Fibroblast of peridontal ligament (primary cell): ENCODE measurements at regions not wholly inside any gene's neighbourhood (a gene's known extent, or its start where the extent isn't known, plus 50 kb on each side); places are given as distances from the start of the nearest gene placed in this dataset.
A peak's percentile ranks its signal among the peaks of the same experiment; 100 is the strongest.

Source experiments
- DNase-seq: peaks from one replicate; pipeline ENCODE4 v3.0.0-alpha.2; 2010; ENCODE audit errors: extremely low read depth

DNA sequence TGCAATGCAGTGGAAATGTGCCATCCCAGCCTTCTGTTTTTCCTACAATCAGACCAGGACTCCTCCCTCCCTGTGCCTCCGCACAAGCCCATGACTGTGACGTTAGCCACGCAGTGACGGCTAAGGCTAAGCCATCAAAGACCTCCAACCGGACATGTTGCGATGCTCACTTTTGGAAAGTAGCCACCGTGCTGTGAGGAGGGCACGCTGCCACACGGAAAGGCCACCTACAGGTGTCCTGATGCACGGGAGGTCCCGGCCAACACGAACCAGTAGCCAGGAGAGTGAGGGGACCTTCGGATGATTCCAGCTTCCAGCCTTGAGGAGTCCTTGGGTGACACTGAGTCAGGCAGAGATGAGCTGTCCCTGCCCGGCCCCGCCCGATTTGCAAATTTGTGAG lies 53.9 kb downstream of the FOXL1 start:
- DNase-seq, result no peak

DNA sequence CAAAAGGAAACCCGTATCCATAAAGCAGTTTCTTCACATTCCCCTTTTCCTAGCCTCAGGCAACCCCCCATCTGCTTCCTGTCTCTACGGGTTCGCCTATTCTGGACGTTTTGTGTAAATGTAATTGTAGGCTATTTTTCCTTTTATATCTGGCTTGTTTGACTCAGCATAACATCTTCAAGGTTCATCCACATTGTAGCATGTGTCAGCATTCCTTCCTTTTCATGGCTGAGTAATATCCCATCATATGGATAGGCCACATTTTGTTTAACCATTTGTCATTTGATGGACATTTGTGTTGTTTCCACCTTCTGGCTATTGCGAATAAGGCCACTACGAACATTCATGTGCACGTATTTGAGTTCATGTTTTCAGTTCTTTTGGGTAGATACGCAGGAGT lies 54.6 kb downstream of the FOXL1 start:
- no peak for DNase-seq

DNA sequence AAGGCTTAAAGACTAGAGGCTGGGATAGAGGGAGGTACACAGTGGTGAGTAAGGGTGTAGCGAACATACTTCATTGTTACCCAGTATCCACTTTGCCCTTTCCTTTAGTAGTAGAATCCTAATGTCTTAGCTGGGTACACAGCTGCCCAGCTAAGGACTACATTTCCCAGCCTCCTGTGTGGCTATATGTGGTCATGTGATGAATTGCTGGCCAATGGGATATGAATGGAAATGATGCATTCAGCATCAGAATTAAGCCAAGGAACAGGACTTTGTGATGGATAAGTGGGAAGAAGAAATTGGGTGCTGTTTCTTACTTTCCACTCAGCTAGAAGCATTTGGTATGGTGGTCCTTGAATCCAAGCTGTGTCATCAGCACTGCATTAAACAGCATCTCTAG lies 55.9 kb downstream of the FOXL1 start:
- peak; percentile 54 for DNase-seq

DNA sequence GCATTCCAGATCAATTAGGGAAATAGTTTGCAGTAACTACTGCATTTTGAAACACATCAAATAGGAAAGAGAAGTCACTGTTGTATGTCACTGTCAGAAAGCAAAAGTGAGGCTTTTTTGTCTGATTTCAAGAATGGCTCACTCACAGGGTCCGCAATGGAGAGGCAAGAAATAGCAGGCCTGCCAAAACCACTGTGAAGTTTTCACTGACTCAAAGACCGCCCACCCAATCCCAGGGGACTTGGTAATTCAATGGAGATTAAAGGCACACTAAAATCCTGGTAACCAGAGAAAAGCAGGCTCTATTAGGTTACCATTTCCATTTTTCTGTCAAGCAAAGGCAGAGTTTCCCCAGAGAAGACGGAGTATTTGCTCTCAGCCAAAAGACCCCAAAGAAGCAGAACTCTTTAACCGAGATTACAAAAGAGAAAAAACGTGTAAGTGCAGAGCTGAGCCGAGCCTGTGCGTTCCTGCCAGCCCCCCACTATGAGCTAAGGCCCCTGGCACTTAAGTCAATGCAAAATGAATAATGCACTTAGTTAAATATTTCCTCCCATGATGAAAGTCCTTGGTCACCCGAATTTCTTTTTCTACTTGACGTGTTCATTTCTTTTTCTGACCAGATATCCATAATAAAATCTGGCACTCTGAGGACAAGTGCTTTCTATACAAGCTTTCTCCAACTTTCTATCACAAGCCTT lies 57.0 kb downstream of the FOXL1 start:
- peak; percentile 84 for DNase-seq

DNA sequence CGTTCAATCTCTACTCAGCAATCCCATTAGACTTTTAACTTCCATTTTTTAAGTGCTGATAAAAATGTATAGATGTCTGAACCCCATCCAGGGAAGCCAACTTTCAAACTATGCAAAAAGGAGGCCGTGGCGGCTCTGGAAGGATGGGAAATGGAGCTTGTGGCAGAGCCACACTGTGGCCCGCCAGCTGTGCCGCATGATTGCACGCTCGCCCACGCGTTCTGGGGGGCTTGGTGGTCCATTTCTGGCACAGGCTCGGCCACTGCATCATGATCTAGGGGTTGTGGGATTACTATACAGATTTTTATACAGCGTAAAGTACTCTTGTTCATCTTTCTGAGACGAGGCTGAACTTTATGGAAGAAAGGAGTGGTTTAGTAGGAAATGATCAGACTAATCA lies 57.6 kb downstream of the FOXL1 start:
- DNase-seq, result no peak

DNA sequence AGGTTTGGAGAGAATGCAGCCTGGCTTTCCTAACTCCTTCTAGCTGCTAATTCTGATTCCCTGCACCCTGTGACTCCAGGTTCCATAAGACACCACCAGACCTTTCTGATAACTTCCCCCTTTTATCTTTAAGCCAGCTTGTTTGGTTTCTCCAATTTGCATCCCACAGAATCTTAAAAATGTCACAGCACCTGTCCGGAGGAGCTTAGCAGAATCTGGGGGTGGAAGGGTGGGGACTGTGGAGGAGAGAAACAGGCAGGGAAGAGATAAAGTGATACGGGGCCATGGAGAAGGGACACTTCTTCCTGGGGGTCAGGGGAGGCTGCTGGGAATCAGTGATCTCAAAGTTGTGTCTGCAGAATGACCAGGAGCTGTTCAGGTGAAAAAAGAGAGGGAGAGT lies 59.4 kb downstream of the FOXL1 start:
- no peak for DNase-seq

DNA sequence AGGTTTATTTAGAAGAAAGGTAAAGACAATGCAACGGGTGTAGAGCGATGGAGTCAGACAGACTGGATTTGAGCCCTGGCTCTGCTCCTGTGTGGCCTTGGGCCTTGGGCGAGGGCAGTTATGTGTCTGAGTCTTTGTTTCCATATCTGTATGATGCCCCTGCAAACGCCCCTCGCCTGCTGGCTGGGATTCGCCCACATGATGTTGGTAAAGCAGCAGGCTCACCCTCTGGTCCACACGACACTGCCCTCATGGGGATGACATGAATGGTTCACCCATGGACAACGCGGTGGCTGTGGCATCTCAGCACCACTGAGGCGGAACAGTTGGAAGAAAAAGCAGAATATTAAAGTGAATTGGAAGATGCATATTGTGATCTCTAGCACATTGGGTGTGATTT lies 60.3 kb downstream of the FOXL1 start:
- DNase-seq, result no peak

DNA sequence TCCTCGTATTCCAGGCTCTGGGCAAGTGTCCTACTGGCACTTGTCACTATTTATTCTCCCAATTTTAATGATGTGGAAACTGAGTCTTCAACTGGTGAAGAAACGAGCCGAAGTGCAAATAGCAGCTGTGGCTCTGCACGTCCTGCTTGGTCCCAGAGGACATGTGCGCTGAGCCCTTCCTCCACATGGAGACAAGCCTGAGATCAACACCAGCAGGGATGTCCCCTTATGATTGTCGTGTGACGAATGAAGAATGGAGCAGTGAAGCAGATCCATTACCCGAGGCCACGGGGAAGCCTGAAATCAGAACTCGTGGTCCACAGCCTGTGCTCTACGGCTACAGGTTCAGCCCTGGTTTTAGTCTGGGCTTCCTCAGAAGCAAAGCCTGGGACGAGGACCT lies 61.0 kb downstream of the FOXL1 start:
- DNase-seq, result no peak

DNA sequence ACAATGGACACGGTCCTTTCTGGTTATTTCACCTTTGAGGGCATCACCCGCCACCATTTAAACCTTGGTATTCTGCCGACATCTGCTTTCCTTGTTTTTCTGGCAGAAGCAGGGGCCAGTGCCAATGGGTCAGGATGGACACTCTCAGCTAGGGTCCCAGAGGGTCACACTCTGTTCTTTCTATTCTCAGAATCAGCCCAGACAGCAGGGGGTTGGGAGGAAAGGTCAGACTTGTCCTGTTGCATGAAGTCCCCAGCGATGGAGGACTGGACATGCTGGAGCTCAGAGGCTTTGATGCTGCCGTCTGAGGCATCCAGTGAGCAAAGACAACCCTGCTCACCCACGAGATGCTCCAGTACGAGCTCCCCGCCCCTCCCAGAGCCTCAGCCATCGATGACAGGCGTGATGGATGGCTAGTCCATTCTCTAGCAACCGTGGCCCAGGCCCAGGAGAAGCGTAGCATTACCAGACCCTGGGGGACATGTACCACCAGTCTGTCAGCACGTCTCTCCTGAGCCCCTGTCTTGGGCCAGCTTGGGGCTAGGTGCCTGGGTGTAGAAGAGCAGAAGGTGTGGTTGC lies 62.0 kb downstream of the FOXL1 start:
- DNase-seq, result no peak

DNA sequence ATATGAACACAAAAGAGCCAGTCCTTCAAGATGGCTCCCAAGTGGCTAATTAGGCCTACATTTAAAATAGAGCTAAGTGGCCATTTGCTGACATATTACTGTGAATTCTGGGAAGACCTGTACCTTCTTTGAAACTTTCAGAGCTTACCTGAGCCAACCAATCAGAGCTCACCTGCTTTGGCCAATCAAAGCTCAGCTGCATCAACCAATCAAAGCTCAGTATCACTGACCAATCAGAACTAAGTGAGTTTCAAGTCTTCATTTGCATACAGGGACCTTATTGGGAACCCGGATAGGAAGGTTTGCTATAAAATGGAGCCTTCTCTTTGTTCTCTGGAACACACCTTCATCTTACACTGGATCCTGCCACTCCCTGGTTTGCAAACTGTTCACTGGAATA lies 63.7 kb downstream of the FOXL1 start:
- DNase-seq, result no peak

DNA sequence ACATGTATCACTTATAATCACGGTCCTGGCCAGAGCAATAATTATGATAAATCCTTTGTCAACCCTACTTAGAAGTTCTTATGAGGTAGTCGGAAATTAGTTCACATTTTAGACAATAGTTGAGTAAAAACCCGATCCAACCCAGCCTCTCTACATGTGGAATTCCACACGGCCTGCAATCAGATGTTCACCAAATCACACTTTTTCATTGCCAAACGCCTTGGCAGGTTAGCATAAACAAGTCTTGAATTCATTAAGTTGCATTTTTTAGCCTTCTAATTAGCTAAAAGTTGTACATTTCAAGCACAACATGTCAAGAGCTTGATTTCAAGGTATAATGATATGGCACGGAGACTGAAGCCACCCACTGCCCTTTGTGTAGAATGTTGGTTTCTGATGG lies 65.3 kb downstream of the FOXL1 start:
- no peak for DNase-seq

DNA sequence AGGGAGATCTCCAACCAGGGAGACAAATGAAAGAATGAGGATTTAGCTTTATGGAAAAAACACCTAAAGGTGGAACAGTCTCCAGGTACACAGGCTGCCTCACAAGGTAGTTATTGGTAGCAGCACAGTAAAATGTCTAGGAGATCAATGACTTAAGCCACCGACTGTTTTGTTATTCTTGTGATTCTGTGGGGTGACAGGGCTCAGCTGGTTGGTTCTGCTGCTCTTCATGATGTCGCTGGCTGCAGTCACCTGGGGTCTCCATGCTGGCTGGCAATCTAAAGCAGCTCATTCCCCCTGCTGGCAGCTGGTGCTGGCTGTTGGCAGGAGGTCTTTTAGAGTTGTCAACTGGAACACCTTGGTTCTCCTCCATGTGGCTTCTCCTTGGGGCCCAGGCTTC lies 69.2 kb downstream of the FOXL1 start:
- DNase-seq, result no peak

DNA sequence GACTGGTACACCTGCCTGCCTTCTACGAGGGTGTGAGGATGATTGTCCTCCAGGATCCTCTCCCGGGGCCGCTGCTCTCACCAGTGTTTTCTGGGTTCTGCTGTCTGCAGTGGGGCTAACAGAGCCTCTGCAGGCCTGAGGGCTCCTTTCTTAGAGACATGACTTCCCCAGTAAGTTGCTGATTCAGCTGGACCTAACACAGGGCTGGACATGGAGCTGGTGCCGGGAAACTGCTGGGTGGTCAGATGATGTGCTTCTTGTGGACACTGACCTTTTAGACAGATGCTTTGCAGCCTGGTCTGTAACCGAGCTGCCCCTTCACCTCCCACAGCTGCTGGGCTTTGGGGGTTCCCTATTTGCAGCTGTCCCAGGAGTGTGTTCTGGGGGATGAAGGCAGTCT lies 71.5 kb downstream of the FOXL1 start:
- DNase-seq, result no peak

DNA sequence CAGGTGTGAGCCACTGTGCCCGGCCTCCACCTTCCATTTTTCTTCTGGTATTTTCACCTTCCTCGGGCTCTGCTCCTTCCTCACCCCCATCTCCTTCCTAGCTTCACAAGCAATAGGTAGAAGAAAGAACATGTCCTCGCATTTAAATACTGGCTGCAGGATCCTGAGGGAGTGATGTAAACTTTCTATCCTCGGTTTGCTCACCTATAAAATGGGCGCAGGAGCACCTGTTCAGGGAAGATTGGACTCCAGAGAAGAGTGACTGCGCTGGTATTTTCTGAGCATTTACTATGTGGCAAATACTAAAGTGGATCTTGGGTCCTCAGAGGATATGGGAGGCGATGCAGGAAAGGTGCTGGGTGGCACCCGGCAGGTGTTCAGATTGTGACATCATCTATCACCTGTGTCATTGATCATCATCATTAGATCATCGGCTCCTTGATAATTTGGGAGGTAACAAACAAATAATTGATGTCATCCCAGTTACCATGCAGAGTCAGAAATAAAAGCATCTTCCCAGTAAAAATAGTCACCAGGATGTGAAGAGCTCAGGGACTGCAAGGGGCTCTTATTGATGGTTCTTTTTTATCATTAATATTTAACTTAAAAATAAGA lies 72.8 kb downstream of the FOXL1 start:
- DNase-seq, result no peak

DNA sequence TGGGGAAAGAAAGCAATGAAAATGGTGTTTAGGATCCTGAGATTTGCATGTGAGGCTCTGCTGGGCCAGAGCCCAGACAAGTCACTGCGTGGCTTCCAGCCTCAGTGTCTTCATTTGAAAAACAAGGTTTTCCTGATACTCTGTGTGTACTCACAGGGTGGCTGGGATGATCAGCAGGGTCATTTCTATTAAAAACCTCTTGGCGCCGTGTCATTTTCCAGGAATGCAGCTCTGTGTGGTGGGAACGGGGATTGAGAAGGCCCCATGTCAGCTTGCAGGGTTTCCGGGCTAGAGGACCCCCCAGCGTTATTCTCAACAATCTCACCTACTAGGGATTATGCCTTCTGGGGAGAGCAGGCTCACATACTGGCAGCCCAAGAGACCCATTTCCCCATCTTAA lies 73.5 kb downstream of the FOXL1 start:
- no peak for DNase-seq

DNA sequence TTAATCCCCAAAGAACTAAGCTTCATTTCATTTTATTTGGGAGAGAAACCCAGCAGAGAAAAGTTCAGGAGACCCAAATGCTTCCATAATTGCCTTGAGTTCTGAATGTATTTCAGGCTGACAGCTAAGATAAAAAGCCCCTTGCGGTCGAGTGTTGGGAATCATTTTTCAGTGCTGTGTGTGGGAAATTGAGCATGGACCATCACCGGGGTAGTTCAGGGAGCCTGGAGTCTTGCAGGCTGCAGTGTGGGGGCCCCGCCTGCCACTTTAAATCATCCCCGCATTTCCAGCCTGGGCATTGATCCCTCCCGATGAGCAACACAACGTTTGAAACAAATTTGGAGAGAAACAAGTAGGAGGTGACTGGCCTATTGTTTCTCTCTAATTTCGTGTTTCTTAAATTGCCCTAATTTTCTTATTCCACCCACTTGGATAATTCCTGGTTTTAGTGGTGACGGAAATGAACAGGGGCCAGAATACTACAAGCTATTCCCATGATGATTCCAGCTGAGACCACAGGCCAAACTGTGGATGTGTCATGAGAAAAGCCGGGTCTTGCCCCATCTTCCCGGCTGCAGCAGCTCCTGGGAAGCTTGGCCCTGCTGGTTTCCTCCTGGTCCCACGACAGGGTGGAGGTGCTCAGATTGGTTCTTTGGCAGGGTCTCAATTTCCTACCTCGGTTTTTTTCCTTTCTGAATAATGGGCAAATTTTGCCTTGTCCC lies 75.1 kb downstream of the FOXL1 start:
- DNase-seq, result peak; percentile 87

DNA sequence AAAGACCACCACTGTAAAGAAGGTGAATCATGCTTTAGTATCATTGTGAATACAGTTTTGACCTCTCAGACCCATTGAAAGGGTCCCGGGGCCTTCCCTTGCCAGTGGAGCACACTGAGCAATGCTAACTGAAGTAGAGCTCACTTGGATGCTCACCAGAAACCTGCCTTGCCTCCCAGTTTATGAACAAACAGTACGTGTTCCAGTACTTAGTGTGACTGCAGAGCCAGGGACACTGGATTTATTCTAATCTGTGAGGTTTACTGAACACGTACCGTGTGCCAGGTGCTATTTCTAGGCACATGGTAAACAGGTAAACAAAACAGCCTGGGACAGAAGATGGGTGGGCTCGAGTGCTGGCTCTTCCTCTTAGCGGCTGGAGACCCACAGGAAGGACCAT lies 79.6 kb downstream of the FOXL1 start:
- DNase-seq, result no peak

DNA sequence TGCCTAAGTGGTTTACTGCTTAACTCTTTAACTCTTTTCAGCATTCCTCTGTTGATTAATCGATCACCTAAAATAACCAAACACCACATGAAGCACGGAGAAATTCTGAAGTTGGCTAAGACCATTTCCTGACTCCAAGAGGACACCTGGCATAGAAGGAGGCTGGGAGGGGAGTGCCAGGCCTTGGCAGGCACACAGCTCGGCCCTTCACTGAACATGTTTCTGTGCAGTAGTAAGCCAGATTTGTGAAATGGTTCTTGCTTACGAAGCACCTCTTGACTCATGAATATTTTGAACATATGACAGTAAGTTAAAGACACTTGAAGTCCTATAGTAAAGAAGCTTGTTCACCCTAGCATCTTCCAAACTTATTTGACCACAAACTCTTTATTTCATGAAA lies 82.3 kb downstream of the FOXL1 start:
- DNase-seq, result no peak

DNA sequence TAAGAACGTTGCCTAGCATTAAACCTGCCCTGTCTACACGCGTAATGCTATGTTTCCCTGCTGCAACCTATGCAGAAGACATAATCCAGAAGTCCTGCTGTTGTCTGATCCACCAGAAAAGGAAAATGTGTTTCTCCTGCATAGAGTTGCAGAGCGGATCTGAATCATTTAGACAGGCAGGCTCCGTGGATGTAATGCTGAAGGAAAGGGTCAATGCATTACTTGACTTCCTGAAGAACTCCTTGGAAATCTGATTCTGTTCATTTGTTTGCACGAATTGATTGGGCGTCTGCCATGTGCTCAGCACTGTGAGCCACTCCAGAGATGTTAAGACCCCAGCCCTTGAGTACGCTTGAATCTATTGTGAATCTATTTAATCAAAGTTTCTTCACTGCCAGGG lies 83.4 kb downstream of the FOXL1 start:
- DNase-seq, result peak; percentile 48

DNA sequence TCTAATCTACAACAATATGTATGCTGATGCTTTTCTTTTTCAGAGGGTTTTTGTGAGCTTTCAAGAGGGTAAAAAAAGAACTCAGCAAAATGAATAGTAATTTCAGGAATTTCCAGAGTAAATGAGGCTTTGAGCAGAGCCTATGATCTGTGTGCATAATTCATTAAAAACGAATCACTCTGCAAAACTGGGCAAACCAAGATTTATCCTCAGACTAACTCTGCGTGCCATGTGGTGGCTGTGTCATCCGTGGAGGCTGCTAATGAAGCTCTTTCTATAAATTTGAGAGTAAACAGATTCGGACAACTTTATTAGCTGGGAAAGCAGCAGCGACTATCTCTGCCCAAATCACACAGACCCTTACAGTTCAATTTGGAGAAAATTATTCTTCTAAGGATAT lies 83.8 kb downstream of the FOXL1 start:
- DNase-seq, result peak; percentile 51

DNA sequence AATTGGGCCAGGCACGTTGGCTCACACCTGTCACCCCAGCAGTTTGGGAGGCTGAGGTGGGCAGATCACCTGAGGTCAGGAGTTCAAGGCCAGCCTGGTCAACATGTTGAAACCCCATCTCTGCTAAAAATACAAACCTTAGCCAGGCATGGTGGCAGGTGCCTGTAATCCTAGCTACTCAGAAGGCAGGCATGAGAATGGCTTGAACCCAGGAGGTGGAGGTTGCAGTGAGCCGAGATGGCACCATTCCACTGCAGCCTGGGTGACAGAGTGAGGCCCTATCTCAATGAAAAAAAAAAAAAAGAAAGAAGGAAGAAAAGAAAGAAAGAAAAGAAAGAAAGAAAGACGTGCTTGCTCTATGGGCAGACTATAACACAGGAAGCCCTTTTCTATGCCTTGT lies 84.4 kb downstream of the FOXL1 start:
- DNase-seq, result no peak

DNA sequence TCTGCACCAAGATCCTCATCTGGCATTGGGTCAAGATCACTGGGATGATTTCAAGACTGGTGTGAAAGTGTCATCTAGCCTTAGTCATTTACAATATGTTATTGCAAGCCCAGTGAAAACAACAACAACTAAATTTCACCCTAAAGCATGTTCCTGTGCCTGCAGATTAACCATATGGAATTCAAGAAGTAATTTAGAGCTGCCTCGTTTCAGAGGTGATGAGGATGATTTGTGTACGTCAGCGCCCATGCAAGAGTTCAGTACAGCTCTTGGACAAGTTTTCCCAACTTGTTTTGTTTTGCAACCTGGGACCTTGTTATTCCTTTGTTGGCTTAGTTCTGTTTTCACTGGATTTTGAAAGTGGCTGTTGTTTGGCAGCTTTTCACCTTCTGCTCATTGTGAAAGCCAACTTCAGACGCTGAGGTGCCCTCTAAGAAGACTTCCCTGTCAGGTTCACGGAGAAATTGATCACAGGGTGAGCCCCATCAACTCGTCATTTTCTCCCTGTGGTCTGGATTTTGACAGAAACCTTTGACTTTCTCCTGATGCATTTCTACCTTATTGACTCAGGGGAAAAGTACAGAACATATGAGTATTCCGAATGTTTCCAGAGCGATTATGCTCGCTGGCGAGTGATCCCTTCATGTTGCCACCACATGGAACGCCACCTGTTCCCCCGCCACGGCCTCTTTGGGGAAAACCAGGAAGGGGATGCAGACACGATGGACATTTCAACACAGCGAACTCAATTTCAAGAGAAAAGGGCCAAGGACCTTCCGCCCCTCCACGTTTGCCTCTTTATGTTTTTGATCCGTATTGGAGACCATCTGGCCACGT lies 85.6 kb downstream of the FOXL1 start:
- peak; percentile 30 for DNase-seq
